NCI-H460 (cell line): ENCODE measurements at regions not wholly inside any gene's neighbourhood (a gene's known extent, or its start where the extent isn't known, plus 50 kb on each side); places are given as distances from the start of the nearest gene placed in this dataset.

ENCODE experiments used
- DNase-seq: peaks from one replicate; pipeline ENCODE4 v3.0.0-alpha.2; 2016; ENCODE audit warnings: low read depth; ENCODE audit errors: extremely low read depth

DNA sequence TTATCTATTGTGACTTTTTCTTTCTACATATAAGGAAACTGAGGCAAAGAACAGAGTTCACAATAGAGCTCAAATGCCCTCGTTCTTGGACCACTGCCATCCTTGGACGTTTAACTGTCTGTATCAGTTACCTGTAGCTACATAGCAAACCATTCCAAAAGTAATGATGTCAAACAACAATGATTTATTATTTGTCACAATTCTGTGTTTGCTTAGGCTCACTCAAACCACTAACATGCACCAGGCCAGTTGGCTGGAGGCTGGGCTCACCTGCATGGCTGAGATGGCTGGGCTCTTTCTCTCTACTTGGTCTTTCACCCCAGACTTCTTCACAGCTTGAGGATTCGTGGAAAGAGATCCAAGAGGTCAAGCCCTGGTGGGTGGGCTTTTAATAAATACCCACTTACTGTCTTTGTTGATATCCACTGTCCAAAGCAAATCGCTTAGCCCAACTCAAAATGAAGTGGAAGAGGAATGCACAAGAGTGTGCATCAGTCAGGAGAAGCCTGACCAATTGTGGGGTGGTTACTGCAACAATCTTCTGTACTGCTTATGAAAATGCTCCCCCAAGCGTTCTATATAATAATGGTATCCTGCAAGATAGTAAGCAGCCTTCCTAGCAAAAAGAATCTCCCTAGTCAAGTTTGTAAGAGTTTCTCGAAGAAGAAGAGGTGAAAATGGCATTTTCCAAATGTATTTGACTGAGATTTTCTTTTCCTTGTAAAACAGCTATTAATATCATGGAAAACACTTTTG is 163.5 kb upstream of the NT5C1B start:
- DNase-seq: peak; percentile 59

DNA sequence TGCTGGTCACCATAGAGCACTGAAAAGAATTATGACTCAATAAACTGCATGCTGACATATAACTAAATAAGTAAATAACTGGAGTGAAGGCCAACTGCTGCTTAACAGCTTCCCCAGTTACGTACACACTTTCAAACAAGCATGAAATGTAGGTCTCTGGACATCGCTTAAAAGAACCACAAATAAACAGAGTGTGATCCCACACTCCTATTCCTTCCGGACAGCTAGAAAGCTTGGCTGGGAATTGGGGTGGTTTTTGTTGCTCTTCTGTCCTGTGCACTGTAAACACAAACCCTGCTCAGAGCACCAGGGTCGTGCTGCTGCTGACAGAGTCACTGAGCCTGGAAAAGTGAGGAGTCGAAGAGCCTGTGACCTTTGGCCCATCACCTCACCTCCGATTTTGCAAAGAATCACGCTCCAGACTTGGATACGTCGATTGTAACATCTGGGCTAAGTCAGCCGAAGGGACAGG is 162.7 kb upstream of the NT5C1B start:
- peak; percentile 82 for DNase-seq

DNA sequence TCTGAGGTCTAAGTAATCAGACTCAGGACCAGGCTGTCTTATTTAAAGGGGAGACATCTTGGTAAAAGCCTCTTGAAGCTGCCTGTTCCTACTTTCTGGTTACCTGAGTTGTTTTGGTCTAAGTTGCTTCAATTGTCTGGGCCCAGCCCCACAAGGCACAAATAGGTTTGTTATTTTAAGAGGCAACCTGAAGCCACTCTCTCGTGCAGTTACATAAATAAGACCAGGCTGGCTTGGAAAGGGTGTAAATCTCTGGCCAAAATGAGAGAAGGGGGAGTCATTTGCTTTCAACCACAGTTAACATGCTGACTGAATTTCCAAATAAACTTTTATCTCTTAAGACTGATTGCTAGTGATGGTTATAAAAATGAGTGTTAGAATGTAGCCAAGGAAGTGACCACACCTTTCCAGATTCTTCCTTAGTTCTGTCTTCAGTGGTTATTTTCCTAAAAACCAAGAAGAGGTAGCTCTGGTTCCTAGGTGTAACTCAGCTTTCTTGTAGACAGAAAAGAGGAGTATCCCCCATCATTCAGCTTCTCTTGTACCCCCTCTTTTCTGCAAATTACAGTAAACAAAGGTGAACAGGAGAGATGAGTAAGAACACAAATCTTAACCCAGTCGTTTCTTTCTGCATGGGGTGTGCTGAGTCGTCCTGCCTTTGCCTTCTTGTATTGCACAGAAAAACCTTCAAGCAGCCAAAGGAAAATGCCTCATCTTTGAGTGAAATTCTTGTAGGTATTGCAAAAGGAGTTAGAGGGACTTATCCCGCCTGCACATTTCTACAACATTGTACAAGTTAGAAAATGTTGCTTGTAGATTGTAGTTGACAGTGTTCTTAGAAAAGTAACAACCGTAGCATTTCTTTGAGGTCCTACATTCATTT is 161.5 kb upstream of the NT5C1B start:
- DNase-seq: peak; percentile 60

DNA sequence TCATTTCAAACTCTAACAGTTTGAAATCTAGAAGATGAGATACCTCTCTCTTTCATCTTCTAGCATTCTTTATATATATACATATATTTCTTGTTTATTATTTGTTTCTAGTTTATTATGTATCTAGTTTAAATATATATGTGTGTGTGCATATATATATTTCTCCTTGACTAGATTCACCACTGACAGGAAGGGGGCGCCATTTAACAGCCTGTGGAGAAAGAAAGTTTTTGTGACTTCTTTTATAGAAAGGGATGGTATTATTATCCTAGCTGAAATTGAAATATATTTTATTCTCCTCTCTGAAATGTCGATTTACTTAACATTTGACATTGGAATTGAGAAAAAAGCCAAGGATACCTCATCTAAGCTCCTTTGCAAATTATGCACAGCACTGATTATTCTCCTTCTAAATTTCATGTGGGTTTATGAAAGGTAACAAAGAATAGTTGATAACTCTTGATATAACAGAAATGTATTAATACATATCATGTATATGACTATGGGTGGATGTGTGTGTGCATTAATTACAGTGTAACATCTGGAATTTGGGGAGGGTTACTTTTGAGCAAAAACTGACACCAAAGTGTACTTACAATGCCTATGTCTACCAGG is 160.7 kb upstream of the NT5C1B start:
- DNase-seq: peak; percentile 67

DNA sequence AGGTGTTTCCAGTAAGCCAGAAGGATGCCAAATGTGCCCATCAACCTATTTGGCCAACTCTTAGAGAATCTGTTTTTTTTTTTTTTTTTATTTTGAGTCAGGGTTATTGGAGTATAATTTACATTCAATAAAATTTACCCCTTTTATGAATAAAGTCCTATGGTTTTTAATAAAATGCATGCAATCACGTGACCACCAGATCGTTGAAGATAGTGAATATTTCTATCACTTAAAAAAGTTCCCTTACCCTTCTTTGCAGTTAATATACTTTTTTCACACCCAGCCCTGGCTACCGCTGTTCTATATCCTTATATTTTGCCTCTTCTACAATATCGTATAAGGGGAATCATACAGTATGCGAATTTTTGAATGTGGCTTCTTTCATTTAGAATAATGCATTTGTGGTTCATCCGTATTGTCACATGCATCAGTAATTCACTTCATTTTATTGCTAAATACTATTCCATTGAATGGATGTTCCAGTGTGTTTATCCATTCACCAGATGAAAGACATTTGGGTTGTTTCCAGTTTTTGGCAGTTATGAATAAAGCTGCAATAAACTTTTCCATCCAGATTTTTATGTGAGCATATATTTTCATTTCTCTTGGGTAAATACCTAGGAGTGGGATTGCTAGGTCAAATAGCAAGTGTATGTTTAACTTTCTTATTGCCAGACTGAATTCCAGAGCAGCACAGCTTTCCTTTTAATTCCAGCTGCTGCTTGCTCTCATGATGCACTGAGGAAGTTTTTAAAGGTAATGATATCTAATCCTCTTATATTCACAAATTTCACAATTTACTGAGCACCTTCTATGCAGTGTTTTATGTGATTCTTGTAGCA is 156.3 kb upstream of the NT5C1B start:
- DNase-seq: no peak

DNA sequence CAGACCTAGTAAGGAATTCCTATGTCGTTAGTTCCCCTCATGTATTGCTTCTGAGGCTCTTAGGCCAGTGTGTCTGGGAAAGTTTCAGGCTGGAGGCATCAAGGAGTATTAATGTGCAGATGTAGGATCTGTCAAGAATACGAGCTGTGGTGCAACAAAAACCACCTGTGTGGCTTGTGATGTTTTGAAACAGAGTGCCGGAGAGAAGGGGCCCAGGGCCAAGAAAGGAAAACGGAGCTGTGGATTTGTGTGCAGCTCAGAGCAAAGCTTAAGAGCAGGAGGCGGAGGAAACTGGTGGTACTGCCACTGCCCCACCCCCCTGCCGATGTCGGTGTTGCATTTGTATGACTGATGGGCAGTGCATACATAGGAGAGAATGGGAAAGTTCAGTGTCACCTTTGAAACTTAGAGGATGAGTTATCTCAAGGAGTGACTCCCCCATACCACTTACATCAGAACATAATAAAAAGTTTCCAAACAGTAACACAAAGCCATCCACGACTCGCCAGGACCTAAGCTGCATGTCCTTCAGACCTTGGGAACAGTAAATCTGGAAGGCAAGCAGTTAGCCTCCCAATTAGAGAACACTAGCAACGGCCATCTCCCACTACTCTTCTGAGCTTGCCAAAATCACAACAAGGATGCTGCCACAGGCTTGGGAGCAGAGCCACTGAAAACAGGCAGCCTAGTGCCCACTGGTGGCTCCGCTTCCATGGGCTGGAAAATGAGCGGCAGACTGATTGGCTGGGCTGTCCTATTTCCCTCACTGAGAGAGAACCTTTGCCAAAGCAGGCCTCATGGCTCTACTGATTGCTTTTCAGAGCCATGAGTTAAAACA is 152.7 kb upstream of the NT5C1B start:
- no peak for DNase-seq

DNA sequence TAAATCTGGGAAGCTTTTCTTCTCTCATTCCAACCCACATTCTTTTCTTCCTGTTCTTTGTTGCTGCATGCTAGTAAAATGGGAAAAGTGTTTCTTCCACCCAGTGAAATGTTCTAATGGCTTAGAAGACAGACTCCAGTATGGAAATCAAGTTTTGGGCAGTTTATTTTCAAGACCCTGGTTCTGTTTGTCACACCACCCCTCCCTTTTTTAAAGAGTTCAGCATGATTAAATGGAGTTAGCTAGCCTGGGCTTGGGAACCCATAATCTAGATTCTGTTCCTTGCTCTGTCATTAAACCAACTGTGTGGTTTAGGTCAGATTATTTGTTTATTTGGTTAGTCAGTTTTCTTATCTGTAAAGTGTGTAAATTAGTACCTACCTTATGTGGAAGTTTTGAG is 151.8 kb upstream of the NT5C1B start:
- DNase-seq: no peak

DNA sequence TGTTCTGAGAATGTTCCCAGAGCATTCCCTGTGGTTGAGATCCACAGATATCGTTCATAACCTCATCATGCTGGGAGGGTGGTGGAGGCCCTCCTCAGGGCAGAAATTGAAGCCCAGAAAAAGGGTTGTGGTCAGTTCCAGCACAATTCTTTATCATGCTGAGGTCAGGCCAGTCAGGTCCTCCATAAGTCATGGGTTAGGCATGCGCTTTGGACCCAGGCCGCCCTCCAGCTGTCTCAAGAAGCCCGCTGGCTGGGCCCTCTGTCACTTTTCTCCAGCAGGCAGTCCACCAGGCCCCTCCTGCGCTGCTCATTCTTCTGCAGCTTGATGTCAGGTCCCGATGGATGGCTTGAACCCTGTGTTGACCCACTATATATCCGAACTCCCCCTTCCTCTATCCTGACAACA is 151.1 kb upstream of the NT5C1B start:
- DNase-seq: no peak

DNA sequence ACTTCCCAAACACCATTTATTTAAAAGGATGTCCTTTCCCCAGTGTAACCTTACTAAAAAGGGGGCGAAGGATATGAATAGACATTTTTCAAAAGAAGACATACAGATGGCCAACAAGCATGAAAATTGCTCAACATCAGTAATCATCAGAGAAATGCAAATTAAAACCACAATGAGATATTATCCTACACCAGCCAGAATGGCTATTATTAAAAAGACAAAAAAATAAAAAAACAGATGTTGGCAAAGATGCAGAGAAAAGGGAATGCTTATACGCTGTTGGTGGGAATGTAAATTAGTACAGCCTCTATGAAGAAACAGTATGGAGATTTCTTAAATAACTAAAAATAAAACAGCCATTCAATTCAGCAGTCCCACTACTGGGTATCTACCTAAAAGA is 142.3 kb upstream of the NT5C1B start:
- no peak for DNase-seq

DNA sequence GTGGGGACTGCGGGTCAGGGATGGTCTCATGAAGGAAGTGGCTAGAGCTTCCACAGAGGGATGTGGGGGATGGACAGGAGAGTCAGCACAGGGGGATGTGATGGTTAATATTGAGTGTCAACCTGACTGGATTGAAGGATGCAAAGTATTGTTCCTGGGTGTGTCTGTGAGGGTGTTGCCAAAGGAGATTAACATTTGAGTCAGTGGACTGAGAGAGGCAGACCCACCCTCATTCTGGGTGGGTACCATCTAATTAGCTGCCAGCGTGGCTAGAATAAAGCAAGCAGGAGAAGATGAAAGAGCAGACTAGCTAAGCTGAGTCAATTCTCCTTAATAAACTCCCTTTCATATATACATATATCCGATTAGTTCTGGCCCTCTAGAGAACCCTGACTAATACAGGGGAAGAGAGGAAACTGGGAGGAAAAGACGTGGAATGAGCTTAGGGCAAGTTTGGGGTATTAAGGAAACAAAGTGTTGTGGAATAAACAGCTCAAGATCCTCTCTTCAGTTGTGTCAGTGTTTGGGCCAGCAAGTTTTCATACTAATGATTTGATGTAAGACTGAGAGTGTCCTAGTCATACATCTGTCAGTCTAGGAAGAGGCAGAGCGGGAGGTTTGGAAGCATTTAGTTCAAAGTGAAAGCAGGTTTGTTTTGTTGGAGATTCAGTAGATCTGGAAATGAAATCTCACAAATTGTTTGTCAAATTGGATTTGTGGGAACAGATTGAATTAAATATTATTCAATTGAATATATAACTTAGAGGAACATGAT is 135.2 kb upstream of the NT5C1B start:
- no peak for DNase-seq

DNA sequence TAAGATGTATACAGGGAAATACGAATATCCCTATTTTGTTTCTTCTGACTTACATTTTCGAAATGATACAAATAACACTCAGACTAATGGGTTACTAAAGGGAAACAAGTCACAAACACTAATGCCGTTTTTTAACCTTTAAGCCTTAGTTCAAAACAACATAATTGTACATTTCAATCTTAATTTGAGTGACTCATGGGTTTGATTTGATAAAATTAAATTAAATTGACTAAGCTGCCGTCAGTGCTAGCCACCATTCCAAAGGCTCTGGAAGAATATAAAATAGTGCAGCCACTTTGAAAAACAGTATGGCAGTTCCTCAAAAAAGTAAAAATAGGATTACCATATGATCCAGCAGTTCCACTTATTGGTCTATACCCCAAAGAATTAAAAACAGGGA is 133.8 kb upstream of the NT5C1B start:
- DNase-seq: no peak

DNA sequence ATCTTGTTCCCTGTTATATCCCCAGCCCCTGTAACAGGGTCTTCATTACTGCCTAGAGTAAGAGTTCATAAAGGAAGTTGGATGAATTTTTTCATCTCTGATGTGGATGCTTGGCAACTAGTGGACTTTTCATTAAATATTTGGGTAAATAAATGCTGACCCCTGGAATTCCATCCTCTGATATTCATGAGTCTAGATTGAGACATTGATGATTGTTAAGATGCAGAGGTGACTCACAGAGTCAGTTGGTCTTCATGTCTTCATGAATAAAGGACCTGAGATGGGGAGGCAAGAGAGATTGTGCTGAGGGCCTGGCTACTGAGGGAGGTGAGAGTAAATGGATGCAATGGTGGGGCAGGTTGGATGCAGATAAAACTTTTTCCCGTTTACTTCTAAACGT is 132.7 kb upstream of the NT5C1B start:
- peak; percentile 14 for DNase-seq

DNA sequence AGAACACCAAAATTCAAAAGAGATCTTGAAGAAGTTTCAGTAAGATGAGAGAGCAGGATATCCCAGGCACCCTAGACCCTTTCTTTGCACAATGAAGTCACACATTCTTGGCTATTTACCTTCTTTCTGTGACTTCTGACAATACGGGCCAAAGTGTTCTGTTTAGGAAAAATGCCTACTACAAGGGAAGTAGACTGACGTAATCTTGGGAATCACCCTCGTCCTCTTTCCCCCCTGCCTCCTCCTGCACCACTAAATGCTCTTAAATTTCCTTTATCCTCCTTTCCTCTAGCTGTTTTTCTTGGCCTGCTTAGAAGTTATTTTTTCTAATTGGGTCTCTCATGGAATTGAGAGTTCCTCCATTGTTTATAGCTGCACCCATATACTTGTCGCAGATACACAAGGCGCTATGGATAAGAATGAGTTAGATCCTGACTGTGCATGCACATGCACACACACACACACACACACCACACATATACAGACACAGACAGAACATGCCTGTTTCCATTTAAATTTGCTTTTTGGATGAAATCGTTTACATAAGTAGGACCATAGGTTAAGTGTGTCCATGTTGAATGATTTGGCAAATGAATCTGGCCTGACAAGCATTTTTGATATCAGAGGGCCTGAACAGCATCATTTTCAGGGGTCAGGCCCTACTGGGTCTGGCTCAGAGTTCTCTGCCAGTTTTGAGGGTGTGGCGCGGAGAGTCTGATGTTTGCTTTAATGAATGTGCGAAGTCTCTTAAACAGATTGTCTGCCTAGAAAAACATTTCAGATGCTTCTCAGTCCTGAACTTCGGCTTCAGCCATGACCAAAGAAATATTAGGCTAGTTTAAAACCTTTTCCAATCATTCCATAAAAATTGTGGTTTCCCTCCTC is 131.9 kb upstream of the NT5C1B start:
- DNase-seq: peak; percentile 82

DNA sequence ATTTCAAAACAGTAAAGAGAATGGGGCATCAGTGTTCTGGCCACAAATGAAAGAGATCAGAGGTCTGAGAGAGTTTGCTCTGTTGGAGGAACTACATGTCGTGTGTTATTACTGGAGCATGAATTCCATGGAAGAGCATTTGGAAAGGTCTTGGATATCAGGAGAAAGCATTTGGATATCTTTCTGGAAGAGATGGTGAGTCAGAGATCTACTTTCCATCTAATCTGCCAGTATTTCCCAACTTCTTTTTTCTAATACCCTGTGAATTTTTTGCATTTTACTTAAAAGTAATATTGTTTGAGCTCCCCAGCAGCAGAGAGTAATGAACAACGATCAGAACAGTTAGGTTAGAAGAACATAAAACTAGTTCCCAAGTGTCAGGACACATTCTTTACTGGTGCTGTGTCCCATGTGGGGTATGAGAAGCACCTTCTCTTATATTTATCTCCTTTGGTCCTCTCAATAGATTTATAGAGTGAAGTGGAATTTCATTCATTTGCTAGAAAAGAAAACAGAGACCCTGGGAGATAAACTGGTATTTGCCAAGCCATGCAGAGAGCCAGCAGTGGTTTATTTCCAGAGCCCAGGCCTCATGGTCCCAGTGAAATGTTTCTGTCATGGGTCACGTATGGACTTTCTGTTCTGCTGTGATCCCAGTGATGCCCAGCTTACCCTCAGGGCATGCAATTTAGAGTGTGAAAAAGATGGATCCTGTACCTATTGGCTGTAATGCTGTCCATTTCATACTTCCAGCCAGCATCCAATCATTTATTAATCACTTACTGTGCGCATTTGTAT is 130.8 kb upstream of the NT5C1B start:
- peak; percentile 92 for DNase-seq

DNA sequence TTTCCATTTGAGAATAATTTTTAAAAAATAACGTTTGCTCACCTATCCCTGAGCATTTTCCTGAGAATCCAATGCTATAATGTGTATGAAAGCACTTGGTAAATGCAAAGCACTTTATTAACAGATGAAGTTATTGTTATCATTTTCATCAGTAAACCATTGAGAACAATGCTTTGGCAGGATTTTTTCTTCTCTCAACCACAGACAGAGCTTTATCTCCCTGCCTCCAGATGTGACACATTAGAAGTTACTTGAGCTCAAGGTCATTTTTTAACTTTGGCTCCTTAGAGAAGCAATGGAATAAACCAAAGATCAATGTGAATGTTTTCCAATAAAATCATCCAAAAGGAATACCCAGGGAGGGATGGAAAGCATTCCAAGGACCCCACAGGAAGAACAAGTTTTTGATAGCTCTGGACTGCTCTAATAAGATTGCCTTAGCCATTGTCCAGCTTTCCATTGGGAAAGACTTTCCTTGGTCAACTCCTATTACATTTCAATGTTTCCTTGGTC is 118.9 kb upstream of the NT5C1B start:
- DNase-seq: no peak

DNA sequence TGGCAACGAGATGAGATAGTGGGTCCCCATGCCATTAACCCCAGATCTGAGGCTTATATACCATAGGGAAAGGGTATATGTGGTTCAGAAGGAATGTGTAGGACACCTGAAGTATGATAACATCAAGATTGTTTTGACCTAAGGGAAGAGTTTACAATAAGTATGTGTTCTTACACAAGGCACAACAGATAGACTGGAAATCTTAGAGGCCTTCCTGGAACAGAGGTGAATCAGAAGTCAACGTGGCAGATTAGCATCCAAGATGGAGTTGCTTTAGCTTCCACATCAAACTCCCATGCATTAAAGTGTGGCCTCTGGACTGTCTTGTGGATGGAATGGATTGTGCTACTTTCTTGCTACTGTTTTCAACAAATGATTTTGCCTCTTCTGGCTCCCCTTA is 116.6 kb upstream of the NT5C1B start:
- no peak for DNase-seq

DNA sequence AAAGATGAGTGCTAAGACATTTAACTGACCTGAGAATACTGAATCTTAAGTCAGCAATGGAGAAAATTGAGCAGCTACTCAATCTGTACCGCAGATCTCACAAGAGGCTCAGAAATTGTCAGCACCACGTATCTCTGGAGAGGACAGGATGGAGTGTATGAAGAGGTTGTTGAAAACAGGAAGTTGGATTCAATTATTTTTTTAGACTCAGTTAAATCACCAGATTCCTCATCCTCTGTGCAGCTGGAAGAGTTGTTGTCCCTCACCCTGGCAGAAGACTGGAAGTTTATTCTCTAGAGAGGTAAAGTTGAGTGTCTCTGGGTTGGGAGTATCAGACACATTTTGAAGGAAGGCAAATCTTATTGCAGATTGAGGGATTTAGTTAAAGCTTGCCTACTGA is 114.9 kb upstream of the NT5C1B start:
- no peak for DNase-seq
